SK-N-MC (cell line): ENCODE measurements at regions not wholly inside any gene's neighbourhood (a gene's known extent, or its start where the extent isn't known, plus 50 kb on each side); places are given as distances from the start of the nearest gene placed in this dataset.

Experiments
- EZH2 ChIP-seq: fragments of 200-600 bp; sonication (generic); IDR thresholded peaks from one replicate; pipeline ENCODE4 v1.6.1; 2017; ENCODE audit warnings: antibody characterized with exemption
- FOXP2 ChIP-seq: optimal IDR thresholded peaks from 2 replicates; pipeline ENCODE3; 2011; ENCODE audit warnings: mild to moderate bottlenecking, moderate library complexity; ENCODE audit not compliant: insufficient read depth; ENCODE audit errors: extremely low read length, control extremely low read depth
- POLR2AphosphoS5 ChIP-seq: IDR thresholded peaks from 2 replicates; pipeline ENCODE4 v1.6.1; 2012; ENCODE audit warnings: mild to moderate bottlenecking, low read depth, low read length, borderline replicate concordance

- TF ChIP-seq EZH2 (no peak), POLR2AphosphoS5 (no peak), FOXP2 (no peak)
Observed at GRCh38 chr11:115700496-115700895, 196.3 kb upstream of the CADM1 start.
